Kidney (tissue), 13 donors: ENCODE measurements at regions not wholly inside any gene's neighbourhood (a gene's known extent, or its start where the extent isn't known, plus 50 kb on each side); places are given as distances from the start of the nearest gene placed in this dataset.

Experiments used
- DNase-seq, 5 donors: peaks; one replicate each; pipeline ENCODE4 v3.0.0-alpha.2; 2013 to 2020
- FAIRE-seq: peaks from 2 replicates; lab custom pipeline; 2012; peaks lifted over from hg19 to GRCh38; lab: Jason Lieb, UNC
- H3K27ac ChIP-seq, 2 donors: one replicate each; pipeline ENCODE4 v1.7.0; 2013; ENCODE audit warnings: low read depth in 2 of 2, low read length in 2 of 2, inconsistent platforms in 1 of 2
- H3K27me3 ChIP-seq: one replicate; pipeline ENCODE4 v1.7.1; 2013; ENCODE audit warnings: low read length, inconsistent platforms; ENCODE audit not compliant: control insufficient read depth, insufficient read depth
- H3K36me3 ChIP-seq, 3 donors: one replicate each; pipeline versions ENCODE4 v1.7.0 to v1.7.1; 2013; ENCODE audit warnings: low read length in 3 of 3, control low read depth in 1 of 3, inconsistent platforms in 1 of 3; ENCODE audit not compliant: insufficient read depth in 3 of 3, control insufficient read depth in 2 of 3
- H3K4me1 ChIP-seq, 3 donors: one replicate each; pipeline versions ENCODE4 v1.7.0 to v1.7.1; 2013; ENCODE audit warnings: low read length in 3 of 3, inconsistent platforms in 1 of 3, low read depth in 1 of 3; ENCODE audit not compliant: control insufficient read depth in 2 of 3, insufficient read depth in 2 of 3
- H3K4me3 ChIP-seq, 3 donors: one replicate each; pipeline versions ENCODE4 v1.7.0 to v1.8.1; 2013; ENCODE audit warnings: low read length in 3 of 3, control low read depth in 1 of 3, inconsistent platforms in 1 of 3
- H3K9ac ChIP-seq, 3 donors: one replicate each; pipeline versions ENCODE4 v1.7.0 to v1.7.1; 2013; ENCODE audit warnings: low read length in 3 of 3, control low read depth in 1 of 3, inconsistent platforms in 1 of 3
- H3K9me3 ChIP-seq, 3 donors: one replicate each; pipeline versions ENCODE4 v1.7.0 to v1.7.1; 2013; ENCODE audit warnings: low read length in 3 of 3, control low read depth in 1 of 3, inconsistent platforms in 1 of 3; ENCODE audit not compliant: control insufficient read depth in 2 of 3, insufficient read depth in 1 of 3
- intact Hi-C: fragments of 100-400 bp; cut with DNase I; formaldehyde crosslinking; loops from one replicate; pipeline ENCODE4 v1.11.1; 2022
- TF ChIP-seq, protein P1 (sequence below): IDR thresholded peaks from 3 replicates; pipeline ENCODE4 v1.5.1; 2012; ENCODE audit warnings: mild to moderate bottlenecking, moderate library complexity, borderline replicate concordance; ENCODE audit not compliant: insufficient read depth; ENCODE audit errors: extremely low read depth
- donor health status: control.
- donor health status: control.
- donor health status: control.
- donor health status: control.
- donor health status: control.
- donor health status: DM: yes; HTN: yes; CAD: no.
- donor health status: Normal renal cell carcinoma (clear cell type).

DNA sequence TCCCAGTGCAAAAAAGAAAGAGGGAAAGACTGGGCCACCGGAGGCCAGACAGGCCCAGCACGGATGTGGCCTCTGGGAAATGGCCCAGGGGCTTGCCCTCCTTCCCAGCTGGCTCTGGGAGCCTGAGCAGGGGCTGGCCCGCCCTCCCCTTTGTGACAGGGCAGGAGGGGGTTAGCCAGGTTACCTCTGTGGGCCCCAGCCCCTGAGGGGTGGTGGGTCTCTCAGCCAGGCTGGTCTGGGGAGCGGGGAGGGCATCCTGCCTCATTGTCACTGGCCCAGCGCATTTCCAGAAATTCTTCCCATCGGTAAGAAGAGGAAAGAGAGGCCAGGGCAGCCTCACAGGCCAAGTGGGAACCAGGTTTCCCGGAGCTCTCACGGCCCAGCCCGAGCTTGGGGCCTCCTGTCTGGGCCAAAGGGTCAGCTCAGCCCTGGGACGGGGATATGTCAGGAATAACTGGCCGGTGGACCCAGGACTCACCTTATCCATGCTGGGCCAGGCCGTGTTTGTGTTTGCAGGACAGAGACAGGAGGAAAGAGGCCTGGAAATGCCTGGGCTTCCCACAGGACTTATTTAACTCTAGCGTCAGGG is 182.2 kb downstream of the ZFP36L2 start:
- DNase-seq, result peak in 2 of 5 donors; percentile 59 to 75

DNA sequence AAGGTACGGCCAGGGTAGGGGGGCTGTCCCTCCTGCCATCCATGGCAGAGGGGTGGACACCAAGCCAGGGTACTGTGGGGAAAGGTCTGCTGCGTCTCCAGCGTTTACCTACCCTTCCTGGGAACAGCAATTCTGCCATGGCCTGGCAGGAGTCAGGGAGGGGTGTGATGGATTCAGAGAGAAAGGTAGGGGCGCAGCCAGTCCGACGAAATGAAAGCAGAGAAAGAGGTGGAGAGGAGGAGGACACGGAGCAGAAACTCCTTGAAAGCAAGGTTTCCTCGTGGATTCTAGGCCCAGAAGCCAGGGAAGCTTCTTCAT is 182.9 kb downstream of the ZFP36L2 start:
- TF ChIP-seq, protein P1, sequence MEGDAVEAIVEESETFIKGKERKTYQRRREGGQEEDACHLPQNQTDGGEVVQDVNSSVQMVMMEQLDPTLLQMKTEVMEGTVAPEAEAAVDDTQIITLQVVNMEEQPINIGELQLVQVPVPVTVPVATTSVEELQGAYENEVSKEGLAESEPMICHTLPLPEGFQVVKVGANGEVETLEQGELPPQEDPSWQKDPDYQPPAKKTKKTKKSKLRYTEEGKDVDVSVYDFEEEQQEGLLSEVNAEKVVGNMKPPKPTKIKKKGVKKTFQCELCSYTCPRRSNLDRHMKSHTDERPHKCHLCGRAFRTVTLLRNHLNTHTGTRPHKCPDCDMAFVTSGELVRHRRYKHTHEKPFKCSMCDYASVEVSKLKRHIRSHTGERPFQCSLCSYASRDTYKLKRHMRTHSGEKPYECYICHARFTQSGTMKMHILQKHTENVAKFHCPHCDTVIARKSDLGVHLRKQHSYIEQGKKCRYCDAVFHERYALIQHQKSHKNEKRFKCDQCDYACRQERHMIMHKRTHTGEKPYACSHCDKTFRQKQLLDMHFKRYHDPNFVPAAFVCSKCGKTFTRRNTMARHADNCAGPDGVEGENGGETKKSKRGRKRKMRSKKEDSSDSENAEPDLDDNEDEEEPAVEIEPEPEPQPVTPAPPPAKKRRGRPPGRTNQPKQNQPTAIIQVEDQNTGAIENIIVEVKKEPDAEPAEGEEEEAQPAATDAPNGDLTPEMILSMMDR, result no peak
- H3K27ac ChIP-seq, result peak overlapping the region in 1 of 2 donors; percentile 14
- H3K36me3 ChIP-seq, result no peaks in the 10 kb centered on the region
- peaks cover 0 to 1% (median 0%) of the 10 kb centered on the region in 3 donors for H3K9me3 ChIP-seq
- H3K9ac ChIP-seq, result no peak overlapping the region
- peak in 1 of 5 donors; percentile 41 for DNase-seq
- no peak overlapping the region for H3K4me3 ChIP-seq
- FAIRE-seq, result no peak
- H3K27me3 ChIP-seq, result no peaks in the 10 kb centered on the region
- H3K4me1 ChIP-seq, result peaks cover 6 to 21% (median 18%) of the 10 kb centered on the region in 3 donors
- intact Hi-C loops, result no loop called here

More for the DNA sequence above, 182.2 kb downstream of the ZFP36L2 start:
- FAIRE-seq, result no peak
- Histone ChIP-seq H3K27me3 (no peaks in the 10 kb centered on the region), H3K9me3 (peaks cover 0 to 1% (median 0%) of the 10 kb centered on the region in 3 donors), H3K9ac (no peak overlapping the region), H3K4me1 (peaks cover 6 to 15% (median 14%) of the 10 kb centered on the region in 3 donors), H3K4me3 (no peak overlapping the region), H3K36me3 (no peaks in the 10 kb centered on the region), H3K27ac (no peak overlapping the region)
- TF ChIP-seq, protein P1, result no peak
- intact Hi-C loops, result no loop called here

DNA sequence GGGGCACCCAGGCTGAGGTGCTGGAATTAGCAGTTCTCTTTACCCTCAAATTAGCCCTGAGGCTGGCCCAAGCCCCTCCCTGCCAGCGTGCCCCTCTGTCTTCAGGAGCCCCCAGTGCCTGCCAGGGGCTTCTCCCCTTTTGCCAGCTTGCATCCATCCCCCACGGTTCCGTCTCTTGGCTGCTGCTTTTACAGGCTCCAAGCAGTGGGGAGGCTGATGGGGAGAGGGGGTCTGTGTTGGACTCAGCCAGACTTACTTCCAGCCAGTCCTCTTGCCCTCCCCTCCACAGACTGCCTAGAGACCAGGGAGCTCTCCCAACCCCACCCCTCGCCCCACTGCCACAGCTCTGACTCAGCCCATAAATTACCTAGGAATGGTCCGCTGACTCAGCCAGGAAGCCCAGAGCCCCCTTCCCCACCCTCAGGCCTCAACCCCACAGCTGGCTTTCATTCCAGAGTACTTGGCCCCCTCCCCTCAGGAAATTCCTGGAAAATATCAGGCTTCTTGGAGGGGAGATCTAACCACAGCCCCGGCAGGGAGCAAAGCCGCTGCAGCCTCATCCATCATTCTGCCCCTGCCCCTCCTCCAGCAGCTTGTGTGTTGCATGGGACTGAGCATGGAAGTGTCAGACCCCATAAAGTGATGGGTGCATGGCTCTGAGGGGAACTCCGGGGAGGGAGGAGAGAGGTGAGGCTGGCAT is 184.6 kb downstream of the ZFP36L2 start:
- TF ChIP-seq, protein P1, result no peak
- Histone ChIP-seq H3K36me3 (no peaks in the 10 kb centered on the region), H3K4me3 (no peak overlapping the region), H3K9ac (no peak overlapping the region), H3K9me3 (no peaks in the 10 kb centered on the region), H3K27me3 (no peaks in the 10 kb centered on the region), H3K4me1 (peaks cover 0 to 17% (median 16%) of the 10 kb centered on the region in 3 donors), H3K27ac (no peak overlapping the region)
- DNase-seq, result peak; percentile 91 to 99 (median 97)
- intact Hi-C loops, result no loop called here
- FAIRE-seq, result no peak
